CD4-positive, alpha-beta T cell treated with Interleukin-17A for 4 hours (primary cell): ENCODE measurements at regions not wholly inside any gene's neighbourhood (a gene's known extent, or its start where the extent isn't known, plus 50 kb on each side); places are given as distances from the start of the nearest gene placed in this dataset.

Source experiments
- DNase-seq: peaks from one replicate; pipeline ENCODE4 v3.0.0-alpha.2; 2020; ENCODE audit warnings: mixed read lengths

DNA sequence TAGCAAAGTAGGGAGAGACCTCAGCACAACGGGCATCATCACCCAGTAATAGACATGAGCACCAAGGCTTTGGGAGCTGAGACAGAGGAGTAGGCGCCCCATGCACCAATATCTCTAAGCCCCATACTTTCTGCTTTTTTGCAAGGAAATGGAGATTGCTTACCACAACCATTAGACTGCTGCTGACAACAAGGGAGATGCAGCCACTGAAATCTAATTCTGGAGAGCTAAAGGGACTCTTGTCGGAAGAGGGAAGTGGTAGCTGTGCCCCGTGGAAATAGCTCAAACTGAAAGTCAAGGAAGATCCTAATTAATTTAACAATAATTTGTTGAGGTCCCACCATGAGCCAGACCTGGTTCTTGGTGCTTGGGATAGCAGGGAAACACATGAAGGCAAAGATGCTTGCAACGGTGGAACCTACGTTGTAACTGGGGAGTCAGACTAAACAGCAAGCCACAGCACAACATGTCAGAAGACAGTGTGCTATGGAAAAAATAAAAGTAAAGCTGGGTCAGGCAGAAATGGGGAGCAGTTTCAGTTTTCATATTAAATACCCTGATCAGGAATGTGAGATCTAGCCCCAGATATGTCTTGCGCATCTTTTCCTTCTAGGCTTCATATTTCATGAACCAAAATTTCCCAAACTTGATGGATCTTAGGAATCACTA lies 1131.0 kb downstream of the BCL11B start:
- DNase-seq, result peak; percentile 34

DNA sequence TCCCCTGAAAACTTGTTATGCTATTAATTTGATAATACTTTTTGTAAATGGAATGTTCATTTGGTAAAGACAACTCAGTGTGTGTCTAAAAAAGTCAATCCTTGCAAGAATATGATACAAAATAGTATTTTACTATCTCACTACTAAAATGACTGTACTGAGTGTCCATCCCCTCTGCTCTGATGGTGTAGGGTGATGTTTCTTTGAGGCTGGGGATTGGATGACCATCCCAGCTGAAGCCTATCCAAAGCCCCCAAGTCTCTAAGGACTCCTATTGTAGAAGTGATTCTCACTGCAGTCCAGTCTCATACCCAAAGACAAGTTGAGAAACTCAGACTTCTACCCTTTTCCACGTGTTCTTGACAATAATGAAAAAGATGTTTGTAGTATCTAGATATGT lies 1128.4 kb downstream of the BCL11B start:
- no peak for DNase-seq

GRCh38 chr14:98144964-98145363 lies 1127.0 kb downstream of the BCL11B start:
- no peak for DNase-seq

GRCh38 chr14:98146416-98146815 lies 1125.6 kb downstream of the BCL11B start:
- DNase-seq, result no peak

DNA sequence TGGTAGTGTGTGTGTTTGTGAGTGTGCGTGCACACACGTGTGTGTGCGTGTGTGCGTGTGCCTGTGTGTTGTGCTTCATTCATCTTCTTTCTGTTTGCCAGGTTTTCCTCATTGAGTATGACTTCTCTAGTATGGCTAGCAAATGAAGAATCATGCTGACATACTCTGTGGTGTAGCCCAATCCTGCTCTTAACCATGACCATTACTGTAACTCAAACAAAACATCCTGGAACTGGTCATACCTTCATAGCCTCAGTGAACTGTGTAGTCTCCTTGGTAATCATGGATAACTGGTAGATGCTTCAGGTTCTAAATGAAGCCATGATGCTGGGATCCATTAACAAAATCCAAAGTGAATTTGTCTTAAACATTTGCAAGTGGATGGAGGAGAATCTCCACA lies 1117.7 kb downstream of the BCL11B start:
- no peak for DNase-seq

GRCh38 chr14:98156411-98156810 lies 1115.6 kb downstream of the BCL11B start:
- no peak for DNase-seq

- DNase-seq, result no peak
These were observed 1111.1 kb downstream of the BCL11B start for GRCh38 chr14:98160901-98161300.

GRCh38 chr14:98161356-98161755 lies 1110.6 kb downstream of the BCL11B start:
- DNase-seq, result no peak

- DNase-seq, result no peak
These were observed 1108.9 kb downstream of the BCL11B start for GRCh38 chr14:98162856-98163805.

DNA sequence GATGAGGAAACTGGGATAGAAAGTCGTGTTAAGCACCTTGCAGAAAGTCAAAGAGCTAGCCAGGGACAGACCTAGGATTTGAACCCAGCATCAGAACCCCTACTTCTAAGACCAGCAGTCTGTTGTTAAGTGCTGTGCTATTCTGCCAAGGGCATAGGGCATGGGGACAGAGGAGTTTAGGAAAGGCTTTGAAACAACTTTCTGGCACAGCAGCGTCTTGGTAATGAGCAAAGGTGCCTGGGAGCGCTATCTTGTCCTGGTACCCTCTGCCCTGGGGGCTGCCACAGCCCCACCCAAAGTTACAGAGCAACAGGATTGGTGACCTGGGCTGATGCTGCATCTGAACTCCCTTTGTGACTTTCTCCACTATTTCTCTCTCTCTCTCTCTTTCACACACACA lies 1108.1 kb downstream of the BCL11B start:
- no peak for DNase-seq

GRCh38 chr14:98165976-98166375 lies 1106.0 kb downstream of the BCL11B start:
- no peak for DNase-seq

DNA sequence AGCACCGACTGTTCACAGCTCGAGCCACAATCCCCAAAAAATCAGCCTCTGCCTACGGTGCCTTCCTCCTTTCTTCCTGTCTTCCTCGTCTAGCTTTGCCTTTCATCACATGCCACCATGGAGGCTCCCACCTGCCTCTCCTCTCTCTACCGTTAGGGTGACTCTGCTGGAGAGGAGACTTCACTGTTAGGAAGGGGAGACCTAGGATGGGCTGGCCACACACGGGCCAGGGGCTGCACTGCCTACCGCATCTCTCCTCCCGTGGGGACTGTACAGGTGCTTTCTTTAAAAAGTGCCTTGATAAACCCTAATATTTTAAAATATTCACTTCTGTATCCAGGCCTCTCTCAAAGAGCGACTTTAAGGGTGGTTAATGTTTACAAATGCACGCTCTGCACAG lies 1104.7 kb downstream of the BCL11B start:
- no peak for DNase-seq

- DNase-seq, result peak; percentile 58
These were observed 1104.3 kb downstream of the BCL11B start for GRCh38 chr14:98167705-98168104.

GRCh38 chr14:98168211-98168985 lies 1103.6 kb downstream of the BCL11B start:
- DNase-seq, result no peak

DNA sequence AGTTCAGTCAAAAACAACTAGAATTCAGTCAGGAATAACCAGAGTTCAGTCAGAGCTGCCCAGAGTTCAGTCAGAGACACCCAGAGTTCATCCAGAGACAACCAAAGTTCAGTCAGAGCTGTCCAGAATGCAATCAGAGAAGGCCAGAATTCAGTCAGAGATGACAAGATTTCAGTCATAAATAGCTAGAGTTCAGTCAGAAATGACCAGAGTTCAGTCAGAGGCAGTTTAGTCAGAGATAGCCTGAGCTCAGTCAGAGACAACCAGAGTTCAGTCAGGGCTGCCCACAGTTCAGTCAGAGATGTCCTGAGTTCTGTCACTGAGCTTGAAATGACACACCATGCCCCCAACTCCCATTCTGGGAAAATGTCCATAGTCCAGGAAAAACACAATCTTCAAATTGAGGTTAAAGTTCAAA lies 1102.8 kb downstream of the BCL11B start:
- DNase-seq, result no peak

GRCh38 chr14:98170575-98170974 lies 1101.4 kb downstream of the BCL11B start:
- no peak for DNase-seq

GRCh38 chr14:98171654-98172053 lies 1100.3 kb downstream of the BCL11B start:
- no peak for DNase-seq

DNA sequence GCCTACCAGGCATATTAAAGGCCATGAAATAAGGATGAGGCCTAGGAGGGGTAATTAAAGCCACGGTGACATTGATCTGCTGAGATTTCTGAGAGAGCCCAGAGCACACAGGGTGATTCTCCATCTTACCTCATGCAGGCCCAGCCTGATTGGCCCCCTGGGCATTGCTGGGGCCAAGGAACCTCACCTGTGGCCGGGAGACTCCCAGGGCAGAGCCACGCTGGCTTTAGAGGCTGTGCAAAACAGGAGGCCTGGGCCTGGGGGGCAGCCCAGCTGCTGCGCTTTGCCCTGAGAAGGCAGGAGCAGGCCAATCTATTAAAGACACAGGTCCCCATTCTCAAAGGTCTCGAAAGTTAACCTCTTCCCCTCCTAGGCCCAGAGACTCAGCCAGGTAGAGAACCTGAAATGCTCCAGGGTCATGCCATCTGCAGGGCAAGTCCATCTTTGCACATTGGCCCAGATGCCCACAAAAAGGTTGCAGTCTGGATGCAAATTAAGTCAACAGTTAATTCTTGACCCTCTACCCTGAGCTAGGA lies 1099.7 kb downstream of the BCL11B start:
- no peak for DNase-seq

DNA sequence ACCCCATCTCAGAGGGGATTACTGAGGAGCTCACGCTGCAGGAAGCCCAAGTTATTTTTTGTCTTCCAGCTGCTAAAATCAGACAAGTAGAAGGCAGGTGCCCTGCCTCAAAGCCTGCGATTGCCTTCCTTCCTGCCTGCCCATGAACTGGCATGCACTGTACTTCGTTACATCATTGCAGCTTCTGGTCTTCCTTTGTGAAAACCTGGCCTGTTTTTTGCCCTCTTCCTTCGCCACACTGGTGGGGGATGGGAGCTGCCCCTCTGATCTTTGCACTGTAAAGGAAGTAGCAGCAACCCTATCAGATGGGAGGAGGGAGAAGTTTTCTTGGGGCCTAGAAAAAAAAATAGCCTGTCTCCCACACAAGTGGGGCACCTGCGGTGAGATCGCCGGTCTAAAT lies 1098.7 kb downstream of the BCL11B start:
- peak; percentile 91 for DNase-seq

DNA sequence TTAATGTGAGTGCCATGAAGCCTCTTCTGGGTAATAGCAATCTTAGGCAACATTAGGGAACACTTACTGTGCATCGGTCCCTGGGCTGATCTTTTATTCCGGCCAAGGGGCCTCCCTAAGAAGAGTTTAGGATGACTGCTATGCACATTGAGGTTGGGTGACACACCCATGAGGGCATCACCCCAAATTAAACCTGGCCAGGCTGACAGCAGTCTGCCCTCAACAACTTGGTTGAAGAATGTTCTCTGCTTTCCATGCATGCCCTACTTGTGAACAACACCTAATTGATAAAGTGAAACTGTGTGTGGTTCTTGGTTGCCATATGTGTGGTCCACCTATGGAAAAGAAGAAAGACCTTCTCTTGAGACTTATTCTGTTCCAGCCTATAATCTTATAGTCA lies 1098.0 kb downstream of the BCL11B start:
- peak; percentile 45 for DNase-seq

DNA sequence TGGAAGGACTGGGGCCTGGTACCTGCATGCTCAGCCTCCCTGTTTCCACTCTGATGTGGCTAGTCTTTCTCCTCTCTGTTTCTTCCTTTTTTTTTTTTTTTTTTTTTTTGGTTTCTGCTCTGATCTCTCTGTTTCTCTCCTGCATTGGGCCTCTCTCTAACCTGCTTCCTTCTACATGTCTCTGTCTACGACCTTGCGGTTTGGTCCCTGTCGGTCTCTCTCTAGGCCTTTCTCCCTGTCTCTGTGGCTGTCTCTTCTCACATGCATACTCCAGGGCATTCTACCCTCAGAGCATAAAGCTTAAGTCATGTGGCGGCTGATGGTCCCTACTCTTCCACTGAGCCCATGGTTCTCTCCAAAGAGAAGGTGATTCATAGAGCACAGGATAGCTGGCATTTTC lies 1096.6 kb downstream of the BCL11B start:
- peak; percentile 58 for DNase-seq

- no peak for DNase-seq
These were observed 1096.1 kb downstream of the BCL11B start for GRCh38 chr14:98175881-98176280.

DNA sequence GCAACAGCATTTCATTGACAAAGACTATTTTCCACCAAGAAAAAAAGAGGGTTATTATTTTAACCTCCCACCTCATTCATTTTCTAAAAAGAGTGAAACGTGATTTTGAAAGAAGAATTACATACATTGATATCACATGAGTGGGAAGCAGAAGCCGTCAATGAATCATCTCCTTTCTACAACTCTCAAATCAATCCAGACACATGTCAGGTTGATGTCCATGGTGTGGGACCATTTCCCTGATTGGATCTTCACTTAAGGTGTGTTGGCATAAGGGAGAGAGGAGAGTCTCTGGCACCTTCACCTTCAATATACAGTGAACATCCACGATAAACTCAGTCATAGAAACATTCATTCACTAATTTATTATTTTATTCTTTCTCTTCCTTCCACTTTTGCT lies 1095.1 kb downstream of the BCL11B start:
- no peak for DNase-seq
